ENCODE measurements at regions not wholly inside any gene's neighbourhood (a gene's known extent, or its start where the extent isn't known, plus 50 kb on each side); places are given as distances from the start of the nearest gene placed in this dataset.

DNA sequence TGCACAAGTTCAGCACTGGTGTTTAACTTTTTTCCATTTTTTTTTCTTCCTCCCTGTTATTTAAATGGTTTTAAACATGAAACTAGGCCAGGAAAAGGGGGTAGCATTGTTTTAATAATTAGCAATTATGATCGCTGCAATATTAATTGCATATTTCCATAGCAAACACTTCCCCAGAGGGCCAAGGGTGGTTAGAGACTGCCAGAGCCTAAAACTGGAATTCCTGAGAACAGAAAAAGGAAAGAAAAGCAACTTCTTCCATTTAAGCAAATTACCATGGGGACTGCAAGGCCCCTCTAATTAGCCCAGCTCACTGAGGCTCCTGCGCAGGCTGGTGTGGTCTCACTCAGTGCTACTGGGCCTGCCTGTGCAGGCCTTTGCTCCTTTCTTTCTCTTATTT, 201.5 kb downstream of the SMAD2 start:
- TF ChIP-seq MXI1 (IDR thresholded peaks at IDR 0.05; ENCODE audit: borderline replicate concordance, low read depth, low read length) (no peak), BHLHE40 (IDR thresholded peaks at IDR 0.05; ENCODE audit: low read depth, low read length) (no peak), POLR2A (IDR thresholded peaks at IDR 0.05; ENCODE audit: low read depth, low read length) (no peak), SMC3 (IDR thresholded peaks at IDR 0.05; ENCODE audit: low read depth, low read length) (no peak), RFX5 (IDR thresholded peaks at IDR 0.05; ENCODE audit: low read depth, low read length) (no peak), RCOR1 (IDR thresholded peaks at IDR 0.05; ENCODE audit: insufficient replicate concordance, low read length) (no peak), CEBPB (IDR thresholded peaks at IDR 0.05; ENCODE audit: low read depth, low read length) (no peak), CHD1 (IDR thresholded peaks at IDR 0.05; ENCODE audit: low read depth, low read length) (no peak), MAZ (IDR thresholded peaks at IDR 0.05; ENCODE audit: borderline replicate concordance, low read depth, low read length) (no peak), FOS (IDR thresholded peaks at IDR 0.05; ENCODE audit: low read depth, low read length) (no peak), RAD21 (IDR thresholded peaks at IDR 0.05; ENCODE audit: low read length) (no peak)
- TF ChIP-seq, protein P1, sequence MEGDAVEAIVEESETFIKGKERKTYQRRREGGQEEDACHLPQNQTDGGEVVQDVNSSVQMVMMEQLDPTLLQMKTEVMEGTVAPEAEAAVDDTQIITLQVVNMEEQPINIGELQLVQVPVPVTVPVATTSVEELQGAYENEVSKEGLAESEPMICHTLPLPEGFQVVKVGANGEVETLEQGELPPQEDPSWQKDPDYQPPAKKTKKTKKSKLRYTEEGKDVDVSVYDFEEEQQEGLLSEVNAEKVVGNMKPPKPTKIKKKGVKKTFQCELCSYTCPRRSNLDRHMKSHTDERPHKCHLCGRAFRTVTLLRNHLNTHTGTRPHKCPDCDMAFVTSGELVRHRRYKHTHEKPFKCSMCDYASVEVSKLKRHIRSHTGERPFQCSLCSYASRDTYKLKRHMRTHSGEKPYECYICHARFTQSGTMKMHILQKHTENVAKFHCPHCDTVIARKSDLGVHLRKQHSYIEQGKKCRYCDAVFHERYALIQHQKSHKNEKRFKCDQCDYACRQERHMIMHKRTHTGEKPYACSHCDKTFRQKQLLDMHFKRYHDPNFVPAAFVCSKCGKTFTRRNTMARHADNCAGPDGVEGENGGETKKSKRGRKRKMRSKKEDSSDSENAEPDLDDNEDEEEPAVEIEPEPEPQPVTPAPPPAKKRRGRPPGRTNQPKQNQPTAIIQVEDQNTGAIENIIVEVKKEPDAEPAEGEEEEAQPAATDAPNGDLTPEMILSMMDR (conservative IDR thresholded peaks at IDR 0.05; ENCODE audit: low read depth, low read length), result no peak
- TF ChIP-seq, protein P2, sequence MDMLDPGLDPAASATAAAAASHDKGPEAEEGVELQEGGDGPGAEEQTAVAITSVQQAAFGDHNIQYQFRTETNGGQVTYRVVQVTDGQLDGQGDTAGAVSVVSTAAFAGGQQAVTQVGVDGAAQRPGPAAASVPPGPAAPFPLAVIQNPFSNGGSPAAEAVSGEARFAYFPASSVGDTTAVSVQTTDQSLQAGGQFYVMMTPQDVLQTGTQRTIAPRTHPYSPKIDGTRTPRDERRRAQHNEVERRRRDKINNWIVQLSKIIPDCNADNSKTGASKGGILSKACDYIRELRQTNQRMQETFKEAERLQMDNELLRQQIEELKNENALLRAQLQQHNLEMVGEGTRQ (IDR thresholded peaks at IDR 0.05; ENCODE audit: low read depth, low read length), result no peak
- TF ChIP-seq, protein P3, sequence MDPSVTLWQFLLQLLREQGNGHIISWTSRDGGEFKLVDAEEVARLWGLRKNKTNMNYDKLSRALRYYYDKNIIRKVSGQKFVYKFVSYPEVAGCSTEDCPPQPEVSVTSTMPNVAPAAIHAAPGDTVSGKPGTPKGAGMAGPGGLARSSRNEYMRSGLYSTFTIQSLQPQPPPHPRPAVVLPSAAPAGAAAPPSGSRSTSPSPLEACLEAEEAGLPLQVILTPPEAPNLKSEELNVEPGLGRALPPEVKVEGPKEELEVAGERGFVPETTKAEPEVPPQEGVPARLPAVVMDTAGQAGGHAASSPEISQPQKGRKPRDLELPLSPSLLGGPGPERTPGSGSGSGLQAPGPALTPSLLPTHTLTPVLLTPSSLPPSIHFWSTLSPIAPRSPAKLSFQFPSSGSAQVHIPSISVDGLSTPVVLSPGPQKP (IDR thresholded peaks at IDR 0.05; ENCODE audit: borderline replicate concordance, low read depth, low read length), result no peak
